Endothelial cell of umbilical vein (primary cell): ENCODE measurements at regions not wholly inside any gene's neighbourhood (a gene's known extent, or its start where the extent isn't known, plus 50 kb on each side); places are given as distances from the start of the nearest gene placed in this dataset.

Experiments used
- BruUV-seq: library from RNA; stranded (reverse); fragments of 400-500 nt; replicated peaks from 2 replicates; lab custom pipeline; 2021; lab: Mats Ljungman, UMichigan
- CTCF ChIA-PET: fragments of 300-600, 350-600 bp; sonication (Branson Sonifier 250); formaldehyde crosslinking; loops from one replicate; lab custom pipeline; 2021; ENCODE audit warnings: antibody characterized with exemption, inconsistent platforms; lab: Charles Lee
- POLR2A ChIA-PET: fragments of 300-600, 350-600 bp; sonication (Branson Sonifier 250); formaldehyde crosslinking; loops from one replicate; lab custom pipeline; 2021; ENCODE audit warnings: antibody characterized with exemption, inconsistent platforms; lab: Charles Lee
- DNase-seq: peaks from one replicate; pipeline ENCODE4 v3.0.0-alpha.2; 2011; ENCODE audit warnings: low read depth, low spot score
- FAIRE-seq: peaks from 2 replicates; lab custom pipeline; 2011; peaks lifted over from hg19 to GRCh38; lab: Jason Lieb, UNC
- H2AFZ ChIP-seq: 2 replicates; pipeline ENCODE4 v1.6.0; 2012; ENCODE audit warnings: low read depth, low read length, control low read depth, inconsistent platforms
- H3K27ac ChIP-seq: 2 replicates; pipeline ENCODE4 v1.5.1; 2011; ENCODE audit warnings: low read depth, mild to moderate bottlenecking, control low read depth, low read length, moderate library complexity; ENCODE audit not compliant: insufficient read depth
- H3K27me3 ChIP-seq, 2 experiments: 2 replicates each; pipeline versions ENCODE4 v1.6.0 to v1.6.1; 2011; ENCODE audit warnings: low read length in 2 of 2, mixed read lengths in 1 of 2; ENCODE audit not compliant: control insufficient read depth in 2 of 2, insufficient read depth in 2 of 2
- H3K36me3 ChIP-seq, 2 experiments: 2 replicates in 1 of 2; 3 replicates in 1 of 2; pipeline ENCODE4 v1.5.1; 2011; ENCODE audit warnings: low read length in 2 of 2, mild to moderate bottlenecking in 1 of 2, moderate library complexity in 1 of 2; ENCODE audit not compliant: control insufficient read depth in 2 of 2, insufficient read depth in 2 of 2; ENCODE audit errors: extremely low read depth in 1 of 2
- H3K4me1 ChIP-seq: 3 replicates; pipeline ENCODE4 v1.5.1; 2011; ENCODE audit warnings: mild to moderate bottlenecking, low read length; ENCODE audit not compliant: control insufficient read depth, insufficient read depth; ENCODE audit errors: extremely low read depth
- H3K4me2 ChIP-seq: 2 replicates; pipeline ENCODE4 v1.6.1; 2011; ENCODE audit warnings: low read length, control low read depth, mixed read lengths; ENCODE audit not compliant: insufficient read depth
- H3K4me3 ChIP-seq, 3 experiments: fragments of 200-600 bp in 1 of 3; sonication (generic), shearing (Covaris generic) in 1 of 3; replicated peaks in 1 of 3; 2 replicates each; pipeline ENCODE4 v1.5.1; 2011 to 2016; ENCODE audit warnings: control low read depth in 3 of 3, low read length in 3 of 3, mild to moderate bottlenecking in 2 of 3, inconsistent platforms in 1 of 3, low read depth in 1 of 3, moderate library complexity in 1 of 3; ENCODE audit not compliant: insufficient read depth in 1 of 3
- H3K79me2 ChIP-seq: 2 replicates; pipeline ENCODE4 v1.6.0; 2012; ENCODE audit warnings: low read length, inconsistent platforms; ENCODE audit not compliant: control insufficient read depth, insufficient read depth
- H3K9ac ChIP-seq: replicated peaks from 2 replicates; pipeline ENCODE3; 2011; ENCODE audit warnings: low read length, control low read depth; ENCODE audit not compliant: insufficient read depth; ENCODE audit errors: extremely low read depth
- H3K9me1 ChIP-seq: replicated peaks from 3 replicates; pipeline ENCODE4 v1.6.0; 2011; ENCODE audit warnings: mild to moderate bottlenecking, low read length; ENCODE audit not compliant: control insufficient read depth, insufficient read depth; ENCODE audit errors: extremely low read depth
- H3K9me3 ChIP-seq: replicated peaks from 2 replicates; pipeline ENCODE4 v1.5.1; 2012; ENCODE audit warnings: low read length, inconsistent platforms; ENCODE audit not compliant: control insufficient read depth, insufficient read depth
- H4K20me1 ChIP-seq: replicated peaks from 2 replicates; pipeline ENCODE3; 2011; ENCODE audit warnings: mild to moderate bottlenecking, low read length; ENCODE audit not compliant: control insufficient read depth, insufficient read depth; ENCODE audit errors: extremely low read depth
- EZH2 ChIP-seq: IDR thresholded peaks from 2 replicates; pipeline ENCODE4 v1.6.1; 2012; ENCODE audit warnings: borderline replicate concordance, low read depth, mild to moderate bottlenecking, moderate library complexity, low read length, inconsistent platforms; ENCODE audit not compliant: severe bottlenecking
- FOS ChIP-seq: IDR thresholded peaks from 2 replicates; pipeline ENCODE4 v1.6.1; 2011; ENCODE audit warnings: mild to moderate bottlenecking, low read length, moderate library complexity, borderline replicate concordance; ENCODE audit not compliant: insufficient read depth
- GATA2 ChIP-seq: IDR thresholded peaks from 2 replicates; pipeline ENCODE4 v1.7.0; 2011; ENCODE audit warnings: low read depth, mild to moderate bottlenecking, moderate library complexity, mixed read lengths, low read length; ENCODE audit not compliant: insufficient read length, insufficient read depth
- JUN ChIP-seq: IDR thresholded peaks from 2 replicates; pipeline ENCODE4 v1.6.1; 2011; ENCODE audit warnings: borderline replicate concordance, low read depth; ENCODE audit not compliant: insufficient read length, insufficient read depth
- MYC ChIP-seq: IDR thresholded peaks from one replicate; pipeline ENCODE4 v1.6.1; 2011; ENCODE audit warnings: mild to moderate bottlenecking, low read depth, low read length
- POLR2A ChIP-seq: IDR thresholded peaks from 2 replicates; pipeline ENCODE4 v1.6.1; 2012; ENCODE audit warnings: low read depth, mild to moderate bottlenecking, control low read depth, low read length
- POLR2AphosphoS5 ChIP-seq: IDR thresholded peaks from 2 replicates; pipeline ENCODE4 v1.6.1; 2012; ENCODE audit warnings: low read depth, mild to moderate bottlenecking, control low read depth, low read length, moderate library complexity; ENCODE audit not compliant: insufficient read depth
- dilution Hi-C: fragments of 300-500 bp; cut with MboI; formaldehyde crosslinking; loops from one replicate; pipeline ENCODE4 v1.15.0; 2019; ENCODE audit warnings: low sequenced_read_pairs; ENCODE audit not compliant: extremely low pct_ligation_motif_present
- intact Hi-C: fragments of 100-400 bp; cut with micrococcal nuclease; formaldehyde crosslinking; loops from one replicate; pipeline ENCODE4 v1.10.0; 2022
- TF ChIP-seq, protein P1 (sequence below): IDR thresholded peaks from 2 replicates; pipeline ENCODE4 v1.6.1; 2011; ENCODE audit not compliant: insufficient read depth, insufficient read length
- TF ChIP-seq, protein P2 (sequence below), 2 donors: IDR thresholded peaks; 1 replicate in 1 of 2; 2 replicates in 1 of 2; pipeline ENCODE4 v1.5.1; 2011; ENCODE audit warnings: low read length in 2 of 2, mild to moderate bottlenecking in 2 of 2, moderate library complexity in 2 of 2, control low read depth in 1 of 2, inconsistent platforms in 1 of 2, low read depth in 1 of 2; ENCODE audit not compliant: insufficient read depth in 1 of 2; ENCODE audit errors: extremely low read depth in 1 of 2

DNA sequence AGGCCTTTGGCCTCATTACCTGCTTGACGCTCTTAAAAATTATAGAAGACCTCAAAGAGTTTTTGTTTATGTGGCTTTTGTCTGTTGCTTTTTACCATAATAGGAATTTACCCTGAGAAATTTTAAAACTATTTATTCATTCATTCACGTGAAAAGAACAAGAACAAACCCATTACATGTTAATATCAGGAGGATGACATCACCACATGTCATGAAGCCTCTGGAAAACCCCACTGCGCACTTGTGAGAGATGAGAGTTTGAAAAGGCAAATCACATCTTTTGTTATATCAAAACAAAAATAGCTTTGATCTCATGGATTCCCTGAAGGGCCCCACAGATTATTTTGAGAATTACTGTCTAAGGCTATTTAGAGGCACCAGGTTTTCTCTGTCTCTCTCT is 61.3 kb upstream of the EYA2 start:
- no peaks in the 10 kb centered on the region for H3K9me3 ChIP-seq
- no TSS peak for BruUV-seq
- intact Hi-C loops: no loop called here

More for the DNA sequence above, 61.3 kb upstream of the EYA2 start:
- dilution Hi-C loops: no loop called here
- Histone ChIP-seq H3K9me1 (no peaks in the 10 kb centered on the region), H3K36me3 (no peaks in the 10 kb centered on the region), H3K27ac (no peak overlapping the region), H3K9ac (no peak overlapping the region), H3K27me3 (no peaks in the 10 kb centered on the region), H3K4me1 (no peaks in the 10 kb centered on the region), H3K79me2 (no peaks in the 10 kb centered on the region), H2AFZ (no peak overlapping the region), H3K4me2 (no peak overlapping the region), H3K4me3 (no peak overlapping the region), H4K20me1 (no peaks in the 10 kb centered on the region)
- DNase-seq: no peak
- no peak for FAIRE-seq
- TF ChIP-seq, protein P1, sequence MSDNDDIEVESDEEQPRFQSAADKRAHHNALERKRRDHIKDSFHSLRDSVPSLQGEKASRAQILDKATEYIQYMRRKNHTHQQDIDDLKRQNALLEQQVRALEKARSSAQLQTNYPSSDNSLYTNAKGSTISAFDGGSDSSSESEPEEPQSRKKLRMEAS: no peak
- TF ChIP-seq EZH2 (no peak), POLR2A (no peak), MYC (no peak), POLR2AphosphoS5 (no peak), FOS (no peak), GATA2 (no peak), JUN (no peak)
- TF ChIP-seq, protein P2, sequence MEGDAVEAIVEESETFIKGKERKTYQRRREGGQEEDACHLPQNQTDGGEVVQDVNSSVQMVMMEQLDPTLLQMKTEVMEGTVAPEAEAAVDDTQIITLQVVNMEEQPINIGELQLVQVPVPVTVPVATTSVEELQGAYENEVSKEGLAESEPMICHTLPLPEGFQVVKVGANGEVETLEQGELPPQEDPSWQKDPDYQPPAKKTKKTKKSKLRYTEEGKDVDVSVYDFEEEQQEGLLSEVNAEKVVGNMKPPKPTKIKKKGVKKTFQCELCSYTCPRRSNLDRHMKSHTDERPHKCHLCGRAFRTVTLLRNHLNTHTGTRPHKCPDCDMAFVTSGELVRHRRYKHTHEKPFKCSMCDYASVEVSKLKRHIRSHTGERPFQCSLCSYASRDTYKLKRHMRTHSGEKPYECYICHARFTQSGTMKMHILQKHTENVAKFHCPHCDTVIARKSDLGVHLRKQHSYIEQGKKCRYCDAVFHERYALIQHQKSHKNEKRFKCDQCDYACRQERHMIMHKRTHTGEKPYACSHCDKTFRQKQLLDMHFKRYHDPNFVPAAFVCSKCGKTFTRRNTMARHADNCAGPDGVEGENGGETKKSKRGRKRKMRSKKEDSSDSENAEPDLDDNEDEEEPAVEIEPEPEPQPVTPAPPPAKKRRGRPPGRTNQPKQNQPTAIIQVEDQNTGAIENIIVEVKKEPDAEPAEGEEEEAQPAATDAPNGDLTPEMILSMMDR (IDR thresholded peaks at IDR 0.05; ENCODE audit: extremely low read depth in 1 of 2, insufficient read depth in 1 of 2, low read depth in 1 of 2, low read length in 2 of 2): no peak
- POLR2A ChIA-PET: no interaction called here
- CTCF ChIA-PET: no interaction called here
